CD14-positive monocyte (primary cell): ENCODE measurements at regions not wholly inside any gene's neighbourhood (a gene's known extent, or its start where the extent isn't known, plus 50 kb on each side); places are given as distances from the start of the nearest gene placed in this dataset.

Source experiments
- DNase-seq, 3 donors: peaks; one replicate each; pipeline ENCODE4 v3.0.0-alpha.2; 2011 to 2022
- H2AFZ ChIP-seq: 2 replicates; pipeline ENCODE4 v1.6.0; 2012; ENCODE audit warnings: mild to moderate bottlenecking, low read depth, low read length, inconsistent platforms; ENCODE audit not compliant: insufficient read depth, poor library complexity, severe bottlenecking
- H3K27ac ChIP-seq, 2 donors: 1 replicate in 1 of 2; 2 replicates in 1 of 2; pipeline ENCODE4 v1.5.1; 2012 to 2013; ENCODE audit warnings: low read length in 2 of 2, control low read depth in 1 of 2, inconsistent platforms in 1 of 2, low read depth in 1 of 2, mild to moderate bottlenecking in 1 of 2
- H3K27me3 ChIP-seq, 2 donors: one replicate each; pipeline versions ENCODE4 v1.6.0 to v1.6.1; 2011 to 2013; ENCODE audit warnings: low read length in 2 of 2; ENCODE audit not compliant: control insufficient read depth in 2 of 2, insufficient read depth in 2 of 2
- H3K36me3 ChIP-seq, 2 donors: replicated peaks in 1 of 2; 1 replicate in 1 of 2; 2 replicates in 1 of 2; pipeline versions ENCODE4 v1.5.1 to v1.6.1; 2012 to 2013; ENCODE audit warnings: low read length in 2 of 2, control low read depth in 1 of 2, inconsistent platforms in 1 of 2, mild to moderate bottlenecking in 1 of 2; ENCODE audit not compliant: insufficient read depth in 2 of 2, control insufficient read depth in 1 of 2
- H3K4me1 ChIP-seq, 2 donors: 1 replicate in 1 of 2; 2 replicates in 1 of 2; pipeline versions ENCODE4 v1.5.1 to v1.6.1; 2012 to 2013; ENCODE audit warnings: low read length in 2 of 2, control low read depth in 1 of 2, inconsistent platforms in 1 of 2, mild to moderate bottlenecking in 1 of 2, moderate library complexity in 1 of 2; ENCODE audit not compliant: insufficient read depth in 2 of 2, control insufficient read depth in 1 of 2
- H3K4me2 ChIP-seq: replicated peaks from 2 replicates; pipeline ENCODE3; 2012; ENCODE audit warnings: low read length, moderate library complexity, mild to moderate bottlenecking; ENCODE audit not compliant: poor library complexity, severe bottlenecking; ENCODE audit errors: extremely low read depth
- H3K4me3 ChIP-seq, 3 experiments: fragments of 200-600 bp in 1 of 3; sonication (generic) in 1 of 3; replicated peaks in 1 of 3; 1 replicate in 2 of 3; 2 replicates in 1 of 3; pipeline ENCODE4 v1.5.1; 2011 to 2013; ENCODE audit warnings: low read length in 3 of 3, mild to moderate bottlenecking in 3 of 3, control low read depth in 2 of 3, low read depth in 2 of 3, inconsistent platforms in 1 of 3, moderate library complexity in 1 of 3
- H3K79me2 ChIP-seq: 2 replicates; pipeline ENCODE4 v1.6.0; 2012; ENCODE audit warnings: mild to moderate bottlenecking, control low read depth, inconsistent platforms, low read length, moderate library complexity; ENCODE audit not compliant: insufficient read depth
- H3K9ac ChIP-seq: 2 replicates; pipeline ENCODE4 v1.6.0; 2017; ENCODE audit warnings: low read length, mild to moderate bottlenecking; ENCODE audit not compliant: insufficient read depth, poor library complexity, severe bottlenecking
- H3K9me3 ChIP-seq, 2 donors: replicated peaks in 1 of 2; 1 replicate in 1 of 2; 2 replicates in 1 of 2; pipeline versions ENCODE4 v1.5.1 to v1.6.1; 2012 to 2013; ENCODE audit warnings: low read length in 2 of 2, control low read depth in 1 of 2; ENCODE audit not compliant: control insufficient read depth in 1 of 2, insufficient read depth in 1 of 2
- H4K20me1 ChIP-seq: 2 replicates; pipeline ENCODE4 v1.6.0; 2012; ENCODE audit warnings: mild to moderate bottlenecking, low read length, control low read depth, moderate library complexity; ENCODE audit not compliant: insufficient read depth
- H3K27ac Mint-ChIP-seq, 7 donors: one replicate each; pipeline ENCODE4 v1.8.0; 2020; ENCODE audit warnings: mild to moderate bottlenecking in 7 of 7, mixed read lengths in 7 of 7, moderate library complexity in 6 of 7, inconsistent platforms in 2 of 7
- H3K27me3 Mint-ChIP-seq, 3 donors: one replicate each; pipeline ENCODE4 v1.8.0; 2021 to 2022; ENCODE audit warnings: low read depth in 3 of 3, mild to moderate bottlenecking in 3 of 3, mixed read lengths in 3 of 3, moderate library complexity in 3 of 3, inconsistent platforms in 1 of 3
- H3K36me3 Mint-ChIP-seq, 2 donors: one replicate each; pipeline ENCODE4 v1.8.0; 2020; ENCODE audit warnings: mixed read lengths in 2 of 2, inconsistent platforms in 1 of 2, mild to moderate bottlenecking in 1 of 2
- H3K4me1 Mint-ChIP-seq: one replicate; pipeline ENCODE4 v1.8.0; 2020; ENCODE audit warnings: mild to moderate bottlenecking, mixed read lengths
- H3K4me3 Mint-ChIP-seq, 2 donors: one replicate each; pipeline ENCODE4 v1.8.0; 2020; ENCODE audit warnings: mild to moderate bottlenecking in 2 of 2, mixed read lengths in 2 of 2, moderate library complexity in 1 of 2
- H3K9me3 Mint-ChIP-seq, 7 donors: one replicate each; pipeline ENCODE4 v1.8.0; 2020 to 2022; ENCODE audit warnings: mixed read lengths in 7 of 7, mild to moderate bottlenecking in 6 of 7, moderate library complexity in 6 of 7, inconsistent platforms in 2 of 7
- CTCF ChIP-seq: fragments of 200-600 bp; IDR thresholded peaks from one replicate; pipeline ENCODE4 v1.8.0; 2022; ENCODE audit warnings: antibody characterized with exemption, mild to moderate bottlenecking
- WGBS: methylation state at CpG from one replicate; pipeline ENCODE4 v1.1.5; 2013; ENCODE audit warnings: missing lambda C conversion rate; ENCODE audit not compliant: insufficient coverage; 5-methylcytosine and 5-hydroxymethylcytosine counted together
- intact Hi-C, 2 donors: fragments of 100-400 bp; cut with micrococcal nuclease; formaldehyde crosslinking; loops; one replicate each; pipeline versions ENCODE4 v1.15.0 to v1.15.1; 2023

- no peak overlapping the region for H3K27ac ChIP-seq
- H3K9me3 ChIP-seq, result no peaks in the 10 kb centered on the region
- no peak overlapping the region for H2AFZ ChIP-seq
- no peak overlapping the region for H3K4me2 ChIP-seq
- no peaks in the 10 kb centered on the region for H3K36me3 ChIP-seq
- Mint-ChIP-seq H3K27me3 (peaks cover 0 to 4% (median 0%) of the 10 kb centered on the region in 3 donors), H3K36me3 (no peaks in the 10 kb centered on the region), H3K9me3 (peaks cover 0 to 4% (median 2%) of the 10 kb centered on the region in 7 donors), H3K4me3 (no peak overlapping the region), H3K4me1 (peaks cover 9% of the 10 kb centered on the region), H3K27ac (no peak overlapping the region)
- H3K4me1 ChIP-seq, result peaks cover 0 to 4% of the 10 kb centered on the region in 2 donors
- intact Hi-C loops, result no loop called here
- H3K9ac ChIP-seq, result no peak overlapping the region
- no peak overlapping the region for H3K4me3 ChIP-seq
- no peak for DNase-seq
- WGBS, result no CpG with 5 or more reads among the region's 4 CpGs
- H3K79me2 ChIP-seq, result no peaks in the 10 kb centered on the region
- no peak for TF ChIP-seq CTCF
- H3K27me3 ChIP-seq, result no peaks in the 10 kb centered on the region
- no peaks in the 10 kb centered on the region for H4K20me1 ChIP-seq
Measured at GRCh38 chr3:177483182-177483967, 286.1 kb upstream of the TBL1XR1 start.

GRCh38 chr3:177484206-177484605, 286.9 kb upstream of the TBL1XR1 start:
- no peak overlapping the region for H3K4me3 ChIP-seq
- no CpG with 5 or more reads among the region's 3 CpGs for whole genome bisulfite sequencing

More at GRCh38 chr3:177484206-177484605, 286.9 kb upstream of the TBL1XR1 start:
- TF ChIP-seq CTCF, result no peak
- Histone ChIP-seq H3K9me3 (no peaks in the 10 kb centered on the region), H3K36me3 (no peaks in the 10 kb centered on the region), H3K4me2 (no peak overlapping the region), H3K27ac (no peak overlapping the region), H3K9ac (no peak overlapping the region), H3K4me1 (no peaks in the 10 kb centered on the region), H4K20me1 (no peaks in the 10 kb centered on the region), H2AFZ (no peak overlapping the region), H3K27me3 (no peaks in the 10 kb centered on the region), H3K79me2 (no peaks in the 10 kb centered on the region)
- no peak overlapping the region for H3K4me3 Mint-ChIP-seq
- intact Hi-C loops, result no loop called here
- peaks cover 0 to 4% (median 0%) of the 10 kb centered on the region in 3 donors for H3K27me3 Mint-ChIP-seq
- no peaks in the 10 kb centered on the region for H3K36me3 Mint-ChIP-seq
- peaks cover 0 to 4% (median 2%) of the 10 kb centered on the region in 7 donors for H3K9me3 Mint-ChIP-seq
- H3K4me1 Mint-ChIP-seq, result peaks cover 4% of the 10 kb centered on the region
- DNase-seq, result no peak
- H3K27ac Mint-ChIP-seq, result no peak overlapping the region
